PC-3 (cell line): ENCODE measurements at regions not wholly inside any gene's neighbourhood (a gene's known extent, or its start where the extent isn't known, plus 50 kb on each side); places are given as distances from the start of the nearest gene placed in this dataset.

ENCODE experiments used
- ATAC-seq: fragments of 200-7000 bp; cut with Tn5 transposase; 2 replicates; pipeline ENCODE4 v1.9.1; 2020; ENCODE audit warnings: mild to moderate bottlenecking, moderate library complexity
- BruUV-seq: library from RNA; stranded (reverse); fragments of 400-500 nt; replicated peaks from 2 replicates; lab custom pipeline; 2021; lab: Mats Ljungman, UMichigan
- CTCF ChIA-PET: fragments of 300-600 bp; sonication (Branson Sonifier 250); formaldehyde crosslinking; loops from one replicate; lab custom pipeline; 2022; ENCODE audit warnings: antibody characterized with exemption; lab: Charles Lee
- POLR2A ChIA-PET: fragments of 300-600 bp; sonication (Branson Sonifier 250); formaldehyde crosslinking; loops from one replicate; lab custom pipeline; 2022; ENCODE audit warnings: antibody characterized with exemption; ENCODE audit not compliant: unreplicated experiment; lab: Charles Lee
- DNase-seq: peaks from one replicate; pipeline ENCODE4 v3.0.0-alpha.2; 2015
- H2AFZ ChIP-seq: fragments of 300-600 bp; sonication (generic); 2 replicates; pipeline ENCODE4 v1.6.0; 2016; ENCODE audit warnings: antibody characterized with exemption, low read length
- H3F3A ChIP-seq: fragments of 300-600 bp; sonication (generic); one replicate; pipeline ENCODE4 v1.6.0; 2017; ENCODE audit warnings: antibody characterized with exemption, low read length, control low read depth, mild to moderate bottlenecking; ENCODE audit not compliant: unreplicated experiment
- H3K27ac ChIP-seq: fragments of 300-600 bp; sonication (generic); 2 replicates; pipeline ENCODE4 v1.5.1; 2016; ENCODE audit warnings: mild to moderate bottlenecking, low read length
- H3K27me3 ChIP-seq: fragments of 300-600 bp; sonication (generic); 2 replicates; pipeline ENCODE4 v1.6.1; 2016; ENCODE audit warnings: low read length, mixed read lengths
- H3K36me3 ChIP-seq: fragments of 300-600 bp; sonication (generic); 2 replicates; pipeline ENCODE4 v1.6.1; 2016; ENCODE audit warnings: low read depth, mixed run types, low read length, mixed read lengths
- H3K4me1 ChIP-seq: fragments of 300-600 bp; sonication (generic); 2 replicates; pipeline ENCODE4 v1.5.1; 2016; ENCODE audit warnings: low read length; ENCODE audit not compliant: insufficient read depth
- H3K4me2 ChIP-seq: fragments of 300-600 bp; sonication (generic); 2 replicates; pipeline ENCODE4 v1.6.0; 2016; ENCODE audit warnings: low read length
- H3K4me3 ChIP-seq: fragments of 300-600 bp; sonication (generic); 2 replicates; pipeline ENCODE4 v1.5.1; 2016; ENCODE audit warnings: mild to moderate bottlenecking, low read length, mixed read lengths
- H3K79me2 ChIP-seq: fragments of 300-600 bp; sonication (generic); 2 replicates; pipeline ENCODE4 v1.6.1; 2017; ENCODE audit warnings: low read length, mixed read lengths
- H3K9ac ChIP-seq: fragments of 300-600 bp; sonication (generic); 2 replicates; pipeline ENCODE4 v1.6.0; 2016; ENCODE audit warnings: mild to moderate bottlenecking, low read length
- H3K9me2 ChIP-seq: fragments of 300-600 bp; sonication (generic); replicated peaks from 2 replicates; pipeline ENCODE4 v1.6.1; 2016; ENCODE audit warnings: mixed run types, low read length, mixed read lengths
- H3K9me3 ChIP-seq: fragments of 300-600 bp; sonication (generic); 2 replicates; pipeline ENCODE4 v1.6.1; 2016; ENCODE audit warnings: low read length, mixed read lengths
- H4K20me1 ChIP-seq: fragments of 300-600 bp; sonication (generic); 2 replicates; pipeline ENCODE4 v1.6.1; 2016; ENCODE audit warnings: low read length, mixed read lengths
- CTCF ChIP-seq: fragments of 300-600 bp; sonication (generic); conservative IDR thresholded peaks from 2 replicates; pipeline ENCODE4 v1.5.1; 2017; ENCODE audit warnings: antibody characterized with exemption, low read depth, mild to moderate bottlenecking, low read length
- EZH2 ChIP-seq: fragments of 300-600 bp; sonication (generic); IDR thresholded peaks from one replicate; pipeline ENCODE4 v1.6.1; 2017; ENCODE audit warnings: antibody characterized with exemption, mild to moderate bottlenecking, low read length; ENCODE audit not compliant: unreplicated experiment
- EZH2phosphoT487 ChIP-seq: fragments of 300-600 bp; sonication (generic); IDR thresholded peaks from 2 replicates; pipeline ENCODE4 v1.6.1; 2018; ENCODE audit warnings: mild to moderate bottlenecking, antibody characterized with exemption, low read length, borderline replicate concordance
- intact Hi-C: fragments of 100-400 bp; cut with micrococcal nuclease; formaldehyde crosslinking; loops from 2 replicates; pipeline ENCODE4 v1.9.0; 2023

- Histone ChIP-seq H3K4me1 (peaks cover 4% of the 10 kb centered on the region; the same call in 1 of the 2 replicates), H3K4me3 (no peak overlapping the region), H3F3A (no peaks in the 10 kb centered on the region), H2AFZ (no peak overlapping the region), H3K27ac (no peak overlapping the region), H3K4me2 (no peak overlapping the region), H3K36me3 (no peaks in the 10 kb centered on the region), H3K9me3 (no peaks in the 10 kb centered on the region), H3K79me2 (no peaks in the 10 kb centered on the region), H3K27me3 (0 out of 2 replicates have a peak, but pooled peaks cover 4% of the 10 kb centered on the region), H3K9ac (no peak overlapping the region), H3K9me2 (no peaks in the 10 kb centered on the region), H4K20me1 (no peaks in the 10 kb centered on the region)
- intact Hi-C loops: loop anchor here (2.0 kb wide), 1 partner anchor 255 kb away; no protein-coding TSS in a partner anchor
- POLR2A ChIA-PET: no interaction called here
- ATAC-seq: no peak
- BruUV-seq: no TSS peak
- DNase-seq: no peak
- no peak for TF ChIP-seq EZH2
- no peak for TF ChIP-seq EZH2phosphoT487
- TF ChIP-seq CTCF: no peak
- CTCF ChIA-PET: no interaction called here
Measured at GRCh38 chr11:71342116-71342515, 89.7 kb upstream of the SHANK2 start.

- Histone ChIP-seq H2AFZ (no peak overlapping the region), H3K36me3 (no peaks in the 10 kb centered on the region), H3K27ac (no peak overlapping the region), H3K9ac (no peak overlapping the region), H3K4me1 (peaks cover 4% of the 10 kb centered on the region; the same call in 1 of the 2 replicates), H3K27me3 (no peaks in the 10 kb centered on the region), H3F3A (no peaks in the 10 kb centered on the region), H3K4me2 (no peak overlapping the region), H3K4me3 (no peak overlapping the region), H3K9me3 (no peaks in the 10 kb centered on the region), H4K20me1 (no peaks in the 10 kb centered on the region), H3K9me2 (no peaks in the 10 kb centered on the region), H3K79me2 (no peaks in the 10 kb centered on the region)
- intact Hi-C loops: no loop called here
- POLR2A ChIA-PET: no interaction called here
- ATAC-seq (no peak), DNase-seq (no peak)
- CTCF ChIA-PET: no interaction called here
- no TSS peak for BruUV-seq
- no peak for TF ChIP-seq CTCF
- TF ChIP-seq EZH2phosphoT487: no peak
- TF ChIP-seq EZH2: no peak
Measured at GRCh38 chr11:71341596-71341995, 89.2 kb upstream of the SHANK2 start.

- Histone ChIP-seq H3K4me2 (no peak overlapping the region), H3F3A (no peaks in the 10 kb centered on the region), H3K27ac (no peak overlapping the region), H3K4me1 (peaks cover 4% of the 10 kb centered on the region; the same call in 1 of the 2 replicates), H3K27me3 (no peaks in the 10 kb centered on the region), H3K9ac (no peak overlapping the region), H3K9me2 (no peaks in the 10 kb centered on the region), H2AFZ (no peak overlapping the region), H3K36me3 (no peaks in the 10 kb centered on the region), H3K79me2 (no peaks in the 10 kb centered on the region), H3K9me3 (no peaks in the 10 kb centered on the region), H4K20me1 (no peaks in the 10 kb centered on the region), H3K4me3 (no peak overlapping the region)
- BruUV-seq: no TSS peak
- no peak for ATAC-seq
- CTCF ChIA-PET: no interaction called here
- no peak for TF ChIP-seq CTCF
- no peak for TF ChIP-seq EZH2
- TF ChIP-seq EZH2phosphoT487: no peak
- POLR2A ChIA-PET: no interaction called here
- intact Hi-C loops: no loop called here
- DNase-seq: no peak
Measured at GRCh38 chr11:71341173-71341572, 88.8 kb upstream of the SHANK2 start.
